ENCODE measurements at regions not wholly inside any gene's neighbourhood (a gene's known extent, or its start where the extent isn't known, plus 50 kb on each side); places are given as distances from the start of the nearest gene placed in this dataset.

GRCh38 chr3:99534951-99535704 lies 103.3 kb upstream of the COL8A1 start:
- TF ChIP-seq POLR2A (IDR thresholded peaks at IDR 0.05) (no peak), EP300 (IDR thresholded peaks at IDR 0.05) (no peak), POLR2AphosphoS5 (IDR thresholded peaks at IDR 0.05) (no peak)
- TF ChIP-seq, protein P1, sequence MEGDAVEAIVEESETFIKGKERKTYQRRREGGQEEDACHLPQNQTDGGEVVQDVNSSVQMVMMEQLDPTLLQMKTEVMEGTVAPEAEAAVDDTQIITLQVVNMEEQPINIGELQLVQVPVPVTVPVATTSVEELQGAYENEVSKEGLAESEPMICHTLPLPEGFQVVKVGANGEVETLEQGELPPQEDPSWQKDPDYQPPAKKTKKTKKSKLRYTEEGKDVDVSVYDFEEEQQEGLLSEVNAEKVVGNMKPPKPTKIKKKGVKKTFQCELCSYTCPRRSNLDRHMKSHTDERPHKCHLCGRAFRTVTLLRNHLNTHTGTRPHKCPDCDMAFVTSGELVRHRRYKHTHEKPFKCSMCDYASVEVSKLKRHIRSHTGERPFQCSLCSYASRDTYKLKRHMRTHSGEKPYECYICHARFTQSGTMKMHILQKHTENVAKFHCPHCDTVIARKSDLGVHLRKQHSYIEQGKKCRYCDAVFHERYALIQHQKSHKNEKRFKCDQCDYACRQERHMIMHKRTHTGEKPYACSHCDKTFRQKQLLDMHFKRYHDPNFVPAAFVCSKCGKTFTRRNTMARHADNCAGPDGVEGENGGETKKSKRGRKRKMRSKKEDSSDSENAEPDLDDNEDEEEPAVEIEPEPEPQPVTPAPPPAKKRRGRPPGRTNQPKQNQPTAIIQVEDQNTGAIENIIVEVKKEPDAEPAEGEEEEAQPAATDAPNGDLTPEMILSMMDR (IDR thresholded peaks at IDR 0.05) = no peak
- Histone ChIP-seq H3K4me1 (no peaks in the 10 kb centered on the region), H3K4me3 (no peak overlapping the region), H3K9me3 (no peaks in the 10 kb centered on the region), H3K27me3 (no peaks in the 10 kb centered on the region), H3K27ac (no peak overlapping the region), H3K36me3 (no peaks in the 10 kb centered on the region)
- intact Hi-C loops (cut with DNase I; ENCODE audit: low total_unique reads) = no loop called here
- 56 to 78% (median 71%) methylated on average over 2 of the region's 2 CpGs for WGBS, 5 donors
- DNase-seq = peak in 1 of 2 donors; percentile 52

DNA sequence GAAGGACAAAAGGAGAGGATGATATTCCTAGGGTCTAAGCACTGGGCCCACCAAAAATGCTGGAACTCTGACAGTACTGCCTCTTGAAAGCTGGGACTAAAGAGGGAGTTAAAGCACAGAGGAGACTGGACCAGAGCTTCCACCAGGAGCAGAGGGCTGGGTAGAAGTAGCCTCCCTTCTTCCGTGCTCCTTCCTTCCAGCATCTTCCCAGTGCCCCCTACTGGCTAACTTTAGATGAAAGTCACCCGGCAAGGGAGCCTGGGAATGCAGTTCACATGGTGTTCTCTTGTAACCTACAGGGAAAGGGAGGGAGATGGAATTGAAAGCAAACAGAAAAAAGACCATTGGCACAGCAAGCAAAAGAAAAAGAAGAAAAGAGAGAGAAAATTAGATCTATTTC lies 106.1 kb upstream of the COL8A1 start:
- intact Hi-C loops (cut with DNase I; ENCODE audit: low total_unique reads) = no loop called here
- Histone ChIP-seq H3K36me3 (no peaks in the 10 kb centered on the region), H3K27ac (no peak overlapping the region), H3K27me3 (no peaks in the 10 kb centered on the region), H3K4me3 (no peak overlapping the region), H3K9me3 (no peaks in the 10 kb centered on the region), H3K4me1 (no peaks in the 10 kb centered on the region)
- peak; percentile 35 to 40 for DNase-seq
- WGBS, 5 donors = 21 to 52% (median 37%) methylated on average over 2 of the region's 2 CpGs
- TF ChIP-seq EP300 (IDR thresholded peaks at IDR 0.05) = no peak
- no peak for TF ChIP-seq POLR2AphosphoS5 (IDR thresholded peaks at IDR 0.05)
- TF ChIP-seq, protein P1 (IDR thresholded peaks at IDR 0.05) = peak in 2 of 7 experiments; percentile 31 to 38
- TF ChIP-seq POLR2A (IDR thresholded peaks at IDR 0.05) = no peak

GRCh38 chr3:99529265-99529664 lies 109.1 kb upstream of the COL8A1 start:
- Histone ChIP-seq H3K4me3 (no peak overlapping the region), H3K27me3 (no peaks in the 10 kb centered on the region), H3K4me1 (no peaks in the 10 kb centered on the region), H3K36me3 (no peaks in the 10 kb centered on the region), H3K9me3 (no peaks in the 10 kb centered on the region), H3K27ac (no peak overlapping the region)
- WGBS, 5 donors = 53 to 74% (median 68%) methylated on average over 1 of the region's 1 CpG
- DNase-seq = no peak
- intact Hi-C loops (cut with DNase I; ENCODE audit: low total_unique reads) = no loop called here
- no peak for TF ChIP-seq POLR2A (IDR thresholded peaks at IDR 0.05)
- TF ChIP-seq, protein P1 (IDR thresholded peaks at IDR 0.05) = no peak
- TF ChIP-seq EP300 (IDR thresholded peaks at IDR 0.05) = no peak
- no peak for TF ChIP-seq POLR2AphosphoS5 (IDR thresholded peaks at IDR 0.05)

DNA sequence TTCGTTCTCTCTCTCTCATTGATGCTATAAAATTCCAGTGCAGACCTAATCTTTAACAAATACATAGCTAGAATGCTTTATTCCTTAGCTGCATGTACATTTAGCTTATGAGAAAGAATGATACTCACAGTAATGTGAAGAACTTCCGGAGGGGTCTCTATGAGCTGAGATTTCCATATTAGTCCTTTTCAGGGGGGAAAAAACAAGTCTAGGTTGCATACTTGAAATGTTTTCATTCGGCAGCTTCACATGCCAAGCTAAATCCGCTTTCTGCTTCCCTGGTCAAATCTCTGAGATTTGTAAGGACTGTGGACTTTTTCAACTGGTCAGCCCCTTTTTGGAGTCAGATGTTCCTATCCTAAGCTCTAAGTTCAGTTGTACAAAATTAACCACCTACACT lies 111.5 kb upstream of the COL8A1 start:
- Histone ChIP-seq H3K36me3 (no peaks in the 10 kb centered on the region), H3K4me1 (no peaks in the 10 kb centered on the region), H3K27me3 (no peaks in the 10 kb centered on the region), H3K4me3 (no peak overlapping the region), H3K9me3 (no peaks in the 10 kb centered on the region), H3K27ac (no peak overlapping the region)
- 61 to 74% (median 65%) methylated on average over 4 of the region's 4 CpGs for WGBS, 5 donors
- TF ChIP-seq POLR2A (IDR thresholded peaks at IDR 0.05) (no peak), EP300 (IDR thresholded peaks at IDR 0.05) (no peak), POLR2AphosphoS5 (IDR thresholded peaks at IDR 0.05) (no peak)
- TF ChIP-seq, protein P1 (IDR thresholded peaks at IDR 0.05) = no peak
- no peak for DNase-seq
- intact Hi-C loops (cut with DNase I; ENCODE audit: low total_unique reads) = no loop called here

Measured in stomach (tissue), 8 donors.